ENCODE measurements at regions not wholly inside any gene's neighbourhood (a gene's known extent, or its start where the extent isn't known, plus 50 kb on each side); places are given as distances from the start of the nearest gene placed in this dataset.

- no peak for DNase-seq
- Mint-ChIP-seq H3K4me1 (ENCODE audit: low read depth) (no peaks in the 10 kb centered on the region), H3K27me3 (ENCODE audit: low read depth) (no peaks in the 10 kb centered on the region), H3K36me3 (ENCODE audit: insufficient read depth in 2 of 2) (no peaks in the 10 kb centered on the region), H3K27ac (no peak overlapping the region), H3K9me3 (peaks cover 1 to 5% of the 10 kb centered on the region in 2 donors), H3K4me3 (no peak overlapping the region)
- no peak for ATAC-seq (replicated peaks in 1 of 2)
Observed at GRCh38 chr5:8865686-8866374, 680.0 kb downstream of the SEMA5A start.

- Mint-ChIP-seq H3K36me3 (ENCODE audit: insufficient read depth in 2 of 2) (no peaks in the 10 kb centered on the region), H3K4me3 (no peak overlapping the region), H3K9me3 (peaks cover 6% of the 10 kb centered on the region in 2 donors), H3K27ac (no peak overlapping the region), H3K27me3 (ENCODE audit: low read depth) (no peaks in the 10 kb centered on the region), H3K4me1 (ENCODE audit: low read depth) (no peaks in the 10 kb centered on the region)
- ATAC-seq (replicated peaks in 1 of 2): no peak
- no peak for DNase-seq
Observed at GRCh38 chr5:8868283-8868682, 677.6 kb downstream of the SEMA5A start.

- H3K4me1 Mint-ChIP-seq (ENCODE audit: low read depth): no peaks in the 10 kb centered on the region
- DNase-seq: no peak
- peaks cover 4 to 6% of the 10 kb centered on the region in 2 donors for H3K9me3 Mint-ChIP-seq
- no peak overlapping the region for H3K4me3 Mint-ChIP-seq
- H3K27ac Mint-ChIP-seq: no peak overlapping the region
- no peaks in the 10 kb centered on the region for H3K27me3 Mint-ChIP-seq (ENCODE audit: low read depth)
- ATAC-seq (replicated peaks in 1 of 2): no peak
- H3K36me3 Mint-ChIP-seq (ENCODE audit: insufficient read depth in 2 of 2): no peaks in the 10 kb centered on the region
Observed at GRCh38 chr5:8869932-8870331, 675.9 kb downstream of the SEMA5A start.

- DNase-seq: no peak
- Mint-ChIP-seq H3K27me3 (ENCODE audit: low read depth) (no peaks in the 10 kb centered on the region), H3K36me3 (ENCODE audit: insufficient read depth in 2 of 2) (no peaks in the 10 kb centered on the region), H3K27ac (no peak overlapping the region), H3K4me1 (ENCODE audit: low read depth) (no peaks in the 10 kb centered on the region), H3K4me3 (no peak overlapping the region), H3K9me3 (peaks cover 4 to 8% of the 10 kb centered on the region in 2 donors)
- no peak for ATAC-seq (replicated peaks in 1 of 2)
Observed at GRCh38 chr5:8870349-8870958, 675.4 kb downstream of the SEMA5A start.

- H3K27me3 Mint-ChIP-seq (ENCODE audit: low read depth): no peaks in the 10 kb centered on the region
- H3K4me3 Mint-ChIP-seq: no peak overlapping the region
- no peaks in the 10 kb centered on the region for H3K4me1 Mint-ChIP-seq (ENCODE audit: low read depth)
- H3K36me3 Mint-ChIP-seq (ENCODE audit: insufficient read depth in 2 of 2): no peaks in the 10 kb centered on the region
- DNase-seq (no peak), ATAC-seq (replicated peaks in 1 of 2) (no peak)
- H3K9me3 Mint-ChIP-seq: peaks cover 4 to 9% of the 10 kb centered on the region in 2 donors
- H3K27ac Mint-ChIP-seq: no peak overlapping the region
Observed at GRCh38 chr5:8870959-8871355, 674.9 kb downstream of the SEMA5A start.

- ATAC-seq (replicated peaks in 1 of 2): no peak
Observed at GRCh38 chr5:8871446-8871845, 674.4 kb downstream of the SEMA5A start.

GRCh38 chr5:8875722-8876121 lies 670.2 kb downstream of the SEMA5A start:
- DNase-seq (no peak), ATAC-seq (replicated peaks in 1 of 2) (no peak)
- Mint-ChIP-seq H3K27me3 (ENCODE audit: low read depth) (no peaks in the 10 kb centered on the region), H3K36me3 (ENCODE audit: insufficient read depth in 2 of 2) (no peaks in the 10 kb centered on the region), H3K4me3 (no peak overlapping the region), H3K9me3 (peaks cover 2 to 11% of the 10 kb centered on the region in 2 donors), H3K27ac (no peak overlapping the region), H3K4me1 (ENCODE audit: low read depth) (no peaks in the 10 kb centered on the region)

More at GRCh38 chr5:8871446-8871845, 674.4 kb downstream of the SEMA5A start:
- H3K9me3 Mint-ChIP-seq: peaks cover 4 to 9% of the 10 kb centered on the region in 2 donors
- DNase-seq: no peak
- no peaks in the 10 kb centered on the region for H3K36me3 Mint-ChIP-seq (ENCODE audit: insufficient read depth in 2 of 2)
- H3K4me1 Mint-ChIP-seq (ENCODE audit: low read depth): no peaks in the 10 kb centered on the region
- H3K4me3 Mint-ChIP-seq: no peak overlapping the region
- H3K27ac Mint-ChIP-seq: no peak overlapping the region
- no peaks in the 10 kb centered on the region for H3K27me3 Mint-ChIP-seq (ENCODE audit: low read depth)

GRCh38 chr5:8879248-8879647 lies 666.6 kb downstream of the SEMA5A start:
- Mint-ChIP-seq H3K4me3 (no peak overlapping the region), H3K27ac (no peak overlapping the region), H3K9me3 (peaks cover 0 to 11% of the 10 kb centered on the region in 2 donors), H3K4me1 (ENCODE audit: low read depth) (no peaks in the 10 kb centered on the region), H3K27me3 (ENCODE audit: low read depth) (no peaks in the 10 kb centered on the region), H3K36me3 (ENCODE audit: insufficient read depth in 2 of 2) (no peaks in the 10 kb centered on the region)
- ATAC-seq (replicated peaks in 1 of 2): no peak
- no peak for DNase-seq

GRCh38 chr5:8884029-8884428 lies 661.8 kb downstream of the SEMA5A start:
- H3K36me3 Mint-ChIP-seq (ENCODE audit: insufficient read depth in 2 of 2): no peaks in the 10 kb centered on the region
- ATAC-seq (replicated peaks in 1 of 2): no peak
- H3K4me1 Mint-ChIP-seq (ENCODE audit: low read depth): no peaks in the 10 kb centered on the region
- no peak for DNase-seq
- peaks cover 0 to 5% of the 10 kb centered on the region in 2 donors for H3K9me3 Mint-ChIP-seq
- no peak overlapping the region for H3K4me3 Mint-ChIP-seq
- no peak overlapping the region for H3K27ac Mint-ChIP-seq
- no peaks in the 10 kb centered on the region for H3K27me3 Mint-ChIP-seq (ENCODE audit: low read depth)

GRCh38 chr5:8892926-8893325 lies 652.9 kb downstream of the SEMA5A start:
- Mint-ChIP-seq H3K4me3 (no peak overlapping the region), H3K36me3 (ENCODE audit: insufficient read depth in 2 of 2) (no peaks in the 10 kb centered on the region), H3K9me3 (peaks cover 2 to 5% of the 10 kb centered on the region in 2 donors), H3K27me3 (ENCODE audit: low read depth) (no peaks in the 10 kb centered on the region), H3K27ac (no peak overlapping the region), H3K4me1 (ENCODE audit: low read depth) (no peaks in the 10 kb centered on the region)
- DNase-seq (no peak), ATAC-seq (replicated peaks in 1 of 2) (no peak)

GRCh38 chr5:8894031-8894430 lies 651.8 kb downstream of the SEMA5A start:
- no peak for DNase-seq
- ATAC-seq (replicated peaks in 1 of 2): no peak
- H3K4me1 Mint-ChIP-seq (ENCODE audit: low read depth): no peaks in the 10 kb centered on the region
- no peak overlapping the region for H3K27ac Mint-ChIP-seq
- no peaks in the 10 kb centered on the region for H3K36me3 Mint-ChIP-seq (ENCODE audit: insufficient read depth in 2 of 2)
- H3K27me3 Mint-ChIP-seq (ENCODE audit: low read depth): no peaks in the 10 kb centered on the region
- H3K4me3 Mint-ChIP-seq: no peak overlapping the region
- peaks cover 2 to 5% of the 10 kb centered on the region in 2 donors for H3K9me3 Mint-ChIP-seq

- Mint-ChIP-seq H3K36me3 (ENCODE audit: insufficient read depth in 2 of 2) (no peaks in the 10 kb centered on the region), H3K27ac (no peak overlapping the region), H3K9me3 (peaks cover 2 to 5% of the 10 kb centered on the region in 2 donors), H3K4me1 (ENCODE audit: low read depth) (no peaks in the 10 kb centered on the region), H3K27me3 (ENCODE audit: low read depth) (no peaks in the 10 kb centered on the region), H3K4me3 (no peak overlapping the region)
- ATAC-seq (replicated peaks in 1 of 2): no peak
- DNase-seq: no peak
Observed at GRCh38 chr5:8895062-8895461, 650.8 kb downstream of the SEMA5A start.

GRCh38 chr5:8895599-8895998 lies 650.3 kb downstream of the SEMA5A start:
- Mint-ChIP-seq H3K27me3 (ENCODE audit: low read depth) (no peaks in the 10 kb centered on the region), H3K36me3 (ENCODE audit: insufficient read depth in 2 of 2) (no peaks in the 10 kb centered on the region)
- ATAC-seq (replicated peaks in 1 of 2): no peak

GRCh38 chr5:8897316-8897715 lies 648.6 kb downstream of the SEMA5A start:
- H3K27ac Mint-ChIP-seq: no peak overlapping the region
- DNase-seq: no peak
- no peak overlapping the region for H3K4me3 Mint-ChIP-seq
- no peaks in the 10 kb centered on the region for H3K27me3 Mint-ChIP-seq (ENCODE audit: low read depth)
- H3K9me3 Mint-ChIP-seq: no peaks in the 10 kb centered on the region
- H3K36me3 Mint-ChIP-seq (ENCODE audit: insufficient read depth in 2 of 2): no peaks in the 10 kb centered on the region
- ATAC-seq (replicated peaks in 1 of 2): no peak
- no peaks in the 10 kb centered on the region for H3K4me1 Mint-ChIP-seq (ENCODE audit: low read depth)

More at GRCh38 chr5:8895599-8895998, 650.3 kb downstream of the SEMA5A start:
- no peak overlapping the region for H3K4me3 Mint-ChIP-seq
- DNase-seq: no peak
- peaks cover 2 to 5% of the 10 kb centered on the region in 2 donors for H3K9me3 Mint-ChIP-seq
- no peak overlapping the region for H3K27ac Mint-ChIP-seq
- H3K4me1 Mint-ChIP-seq (ENCODE audit: low read depth): no peaks in the 10 kb centered on the region
